H9 (cell line): ENCODE measurements at regions not wholly inside any gene's neighbourhood (a gene's known extent, or its start where the extent isn't known, plus 50 kb on each side); places are given as distances from the start of the nearest gene placed in this dataset.
"Not testable (repeated sequence)": the region's sequence is repeated elsewhere in the genome, so short reads cannot be mapped to it uniquely, and the experiment has no call there.

Experiments used
- DNase-seq: peaks from one replicate; pipeline ENCODE4 v3.0.0-alpha.2; 2017
- H2AFZ ChIP-seq: one replicate; pipeline ENCODE4 v1.6.1; 2013; ENCODE audit warnings: mild to moderate bottlenecking, low read length, control low read depth, moderate library complexity
- H2AK5ac ChIP-seq: 2 replicates; pipeline ENCODE4 v1.6.1; 2013; ENCODE audit warnings: low read length, control low read depth, mixed read lengths; ENCODE audit not compliant: insufficient read length
- H2BK120ac ChIP-seq: one replicate; pipeline ENCODE4 v1.6.1; 2013; ENCODE audit warnings: low read depth, mild to moderate bottlenecking, low read length, control low read depth, inconsistent platforms; ENCODE audit not compliant: poor library complexity, severe bottlenecking
- H2BK12ac ChIP-seq: 2 replicates; pipeline ENCODE4 v1.6.1; 2013; ENCODE audit warnings: low read length, control low read depth, mixed read lengths, low read depth; ENCODE audit not compliant: insufficient read length
- H2BK15ac ChIP-seq: 2 replicates; pipeline ENCODE4 v1.6.1; 2013; ENCODE audit warnings: low read depth, low read length, control low read depth
- H2BK20ac ChIP-seq: one replicate; pipeline ENCODE4 v1.6.1; 2013; ENCODE audit warnings: low read depth, mild to moderate bottlenecking, low read length, control low read depth, inconsistent platforms; ENCODE audit not compliant: poor library complexity, severe bottlenecking
- H2BK5ac ChIP-seq: 2 replicates; pipeline ENCODE4 v1.6.1; 2013; ENCODE audit warnings: low read length, control low read depth, mixed read lengths; ENCODE audit not compliant: insufficient read length
- H3K14ac ChIP-seq: 2 replicates; pipeline ENCODE4 v1.6.1; 2013; ENCODE audit warnings: low read length, control low read depth; ENCODE audit not compliant: insufficient read depth
- H3K18ac ChIP-seq: 2 replicates; pipeline ENCODE4 v1.6.1; 2013; ENCODE audit warnings: low read depth, mild to moderate bottlenecking, mixed read lengths, low read length, control low read depth; ENCODE audit not compliant: insufficient read length
- H3K23ac ChIP-seq: 2 replicates; pipeline ENCODE4 v1.6.1; 2013; ENCODE audit warnings: low read length, control low read depth, mixed read lengths, low read depth; ENCODE audit not compliant: insufficient read length
- H3K23me2 ChIP-seq: 2 replicates; pipeline ENCODE4 v1.6.1; 2013; ENCODE audit warnings: low read depth, mild to moderate bottlenecking, mixed read lengths, low read length, control low read depth; ENCODE audit not compliant: insufficient read length, poor library complexity, severe bottlenecking
- H3K27ac ChIP-seq: 2 replicates; pipeline ENCODE4 v1.5.1; 2013; ENCODE audit warnings: low read length, control low read depth, mixed read lengths, low read depth; ENCODE audit not compliant: insufficient read length
- H3K27me3 ChIP-seq: 2 replicates; pipeline ENCODE4 v1.6.1; 2013; ENCODE audit warnings: low read length, control low read depth, inconsistent platforms; ENCODE audit not compliant: insufficient read depth
- H3K4ac ChIP-seq: 2 replicates; pipeline ENCODE4 v1.6.1; 2013; ENCODE audit warnings: low read depth, mild to moderate bottlenecking, control low read depth, inconsistent platforms, low read length, moderate library complexity
- H3K4me1 ChIP-seq: 2 replicates; pipeline ENCODE4 v1.6.1; 2013; ENCODE audit warnings: low read length, control low read depth, inconsistent platforms; ENCODE audit not compliant: insufficient read depth
- H3K4me2 ChIP-seq: 2 replicates; pipeline ENCODE4 v1.6.1; 2013; ENCODE audit warnings: low read length, control low read depth, mixed read lengths; ENCODE audit not compliant: insufficient read length, insufficient read depth
- H3K56ac ChIP-seq: 2 replicates; pipeline ENCODE4 v1.6.1; 2013; ENCODE audit warnings: low read depth, mild to moderate bottlenecking, mixed read lengths, low read length, control low read depth; ENCODE audit not compliant: insufficient read length
- H3K79me1 ChIP-seq: 2 replicates; pipeline ENCODE4 v1.6.1; 2013; ENCODE audit warnings: low read depth, mild to moderate bottlenecking, moderate library complexity, low read length, control low read depth, inconsistent platforms; ENCODE audit not compliant: insufficient read depth, poor library complexity, severe bottlenecking
- H3K79me2 ChIP-seq: 2 replicates; pipeline ENCODE4 v1.6.1; 2013; ENCODE audit warnings: low read length, control low read depth, inconsistent platforms; ENCODE audit not compliant: insufficient read depth
- H3K9ac ChIP-seq: 2 replicates; pipeline ENCODE4 v1.6.1; 2013; ENCODE audit warnings: low read length, control low read depth, mixed read lengths; ENCODE audit not compliant: insufficient read length; ENCODE audit errors: extremely low read depth
- H3K9me3 ChIP-seq: one replicate; pipeline ENCODE4 v1.6.1; 2013; ENCODE audit warnings: low read depth, low read length, inconsistent platforms; ENCODE audit not compliant: control insufficient read depth
- H3T11ph ChIP-seq: one replicate; pipeline ENCODE4 v1.6.1; 2013; ENCODE audit warnings: mild to moderate bottlenecking, low read length, control low read depth, inconsistent platforms
- H4K20me1 ChIP-seq: one replicate; pipeline ENCODE4 v1.6.1; 2013; ENCODE audit not compliant: control insufficient read depth, insufficient read length, insufficient read depth
- H4K5ac ChIP-seq: 2 replicates; pipeline ENCODE4 v1.6.1; 2013; ENCODE audit warnings: low read depth, mild to moderate bottlenecking, mixed read lengths, low read length, control low read depth; ENCODE audit not compliant: insufficient read length
- H4K8ac ChIP-seq: replicated peaks from 2 replicates; pipeline ENCODE4 v1.6.1; 2013; ENCODE audit warnings: low read length, control low read depth, mixed read lengths, low read depth; ENCODE audit not compliant: insufficient read length
- H4K91ac ChIP-seq: 2 replicates; pipeline ENCODE4 v1.6.1; 2013; ENCODE audit warnings: low read depth, mild to moderate bottlenecking, moderate library complexity, mixed read lengths, low read length, control low read depth; ENCODE audit not compliant: insufficient read length
- H3K27ac Mint-ChIP-seq, 3 experiments: 2 replicates in 2 of 3; 3 replicates in 1 of 3; pipeline ENCODE4 v1.8.0; 2020 to 2021; ENCODE audit warnings: mixed read lengths in 3 of 3, mild to moderate bottlenecking in 1 of 3, moderate library complexity in 1 of 3
- H3K27me3 Mint-ChIP-seq: 2 replicates; pipeline ENCODE4 v1.8.0; 2021; ENCODE audit warnings: low read depth, mild to moderate bottlenecking, moderate library complexity, mixed read lengths
- H3K36me3 Mint-ChIP-seq, 3 experiments: 2 replicates in 2 of 3; 3 replicates in 1 of 3; pipeline ENCODE4 v1.8.0; 2020 to 2021; ENCODE audit warnings: low read depth in 3 of 3, mixed read lengths in 3 of 3; ENCODE audit not compliant: insufficient read depth in 1 of 3
- H3K4me1 Mint-ChIP-seq, 2 experiments: 2 replicates each; pipeline ENCODE4 v1.8.0; 2020; ENCODE audit warnings: mixed read lengths in 2 of 2
- H3K4me3 Mint-ChIP-seq, 2 experiments: 2 replicates in 1 of 2; 3 replicates in 1 of 2; pipeline ENCODE4 v1.8.0; 2020 to 2021; ENCODE audit warnings: mild to moderate bottlenecking in 2 of 2, mixed read lengths in 2 of 2, moderate library complexity in 1 of 2
- H3K9me3 Mint-ChIP-seq, 2 experiments: 2 replicates in 1 of 2; 3 replicates in 1 of 2; pipeline ENCODE4 v1.8.0; 2020; ENCODE audit warnings: mild to moderate bottlenecking in 2 of 2, mixed read lengths in 2 of 2, moderate library complexity in 1 of 2
- WGBS: extraction: QIAGEN DNeasy Blood & Tissue Kit; methylation state at CpG from one replicate; pipeline ENCODE4 v1.1.7; 2013; ENCODE audit warnings: missing lambda C conversion rate, low lambda C conversion rate, mixed read lengths; ENCODE audit not compliant: insufficient read length; ENCODE audit errors: extremely low coverage; 5-methylcytosine and 5-hydroxymethylcytosine counted together
- TF ChIP-seq, protein P1 (sequence below): fragments of 200-600 bp; sonication (generic); conservative IDR thresholded peaks from 3 replicates; pipeline ENCODE4 v1.8.0; 2021; ENCODE audit warnings: antibody characterized with exemption, mild to moderate bottlenecking

DNA sequence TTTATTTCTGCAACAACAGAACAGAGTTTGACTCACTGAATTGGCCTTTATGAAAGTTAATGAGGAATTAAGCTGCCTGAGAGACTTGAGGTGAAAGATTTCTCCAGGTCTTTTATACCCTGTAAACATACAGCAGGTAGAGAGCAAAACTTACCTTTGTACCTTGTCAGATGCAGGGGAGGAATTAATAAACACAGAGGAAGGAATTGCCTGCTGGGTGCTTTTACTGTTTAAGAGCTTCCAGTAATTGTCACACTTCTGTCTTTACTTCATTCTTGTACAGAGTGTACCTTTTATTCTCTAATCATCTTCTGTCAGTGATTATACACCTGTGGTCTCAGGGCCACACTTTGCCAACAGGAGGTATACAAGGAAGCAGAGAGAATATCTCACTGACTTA is 94.0 kb upstream of the GRIN3A start:
- Mint-ChIP-seq H3K4me3 (no peak overlapping the region), H3K9me3 (peaks cover 0 to 2% of the 10 kb centered on the region in 2 experiments; a peak in 1 of 5 replicates), H3K27me3 (no peaks in the 10 kb centered on the region; the same call in 1 of the 2 replicates), H3K36me3 (no peaks in the 10 kb centered on the region), H3K27ac (no peak overlapping the region), H3K4me1 (no peaks in the 10 kb centered on the region)
- Histone ChIP-seq H3K9ac (no peak overlapping the region), H2BK15ac (no peak overlapping the region), H2AK5ac (no peak overlapping the region), H3K9me3 (no peaks in the 10 kb centered on the region), H3K23me2 (no peaks in the 10 kb centered on the region), H4K20me1 (no peaks in the 10 kb centered on the region), H2BK20ac (no peak overlapping the region), H4K5ac (no peak overlapping the region), H3K56ac (no peak overlapping the region), H3K4me1 (no peaks in the 10 kb centered on the region), H3T11ph (no peak overlapping the region), H4K8ac (no peak overlapping the region), H3K4me2 (no peak overlapping the region), H4K91ac (no peak overlapping the region), H3K79me1 (no peaks in the 10 kb centered on the region), H3K4ac (no peak overlapping the region), H3K18ac (no peak overlapping the region), H2BK12ac (no peak overlapping the region), H3K23ac (no peak overlapping the region), H2AFZ (no peak overlapping the region), H3K14ac (no peak overlapping the region), H3K27me3 (no peaks in the 10 kb centered on the region), H3K79me2 (no peaks in the 10 kb centered on the region), H2BK5ac (no peak overlapping the region), H2BK120ac (no peak overlapping the region), H3K27ac (no peak overlapping the region)
- no peak for DNase-seq
- TF ChIP-seq, protein P1, sequence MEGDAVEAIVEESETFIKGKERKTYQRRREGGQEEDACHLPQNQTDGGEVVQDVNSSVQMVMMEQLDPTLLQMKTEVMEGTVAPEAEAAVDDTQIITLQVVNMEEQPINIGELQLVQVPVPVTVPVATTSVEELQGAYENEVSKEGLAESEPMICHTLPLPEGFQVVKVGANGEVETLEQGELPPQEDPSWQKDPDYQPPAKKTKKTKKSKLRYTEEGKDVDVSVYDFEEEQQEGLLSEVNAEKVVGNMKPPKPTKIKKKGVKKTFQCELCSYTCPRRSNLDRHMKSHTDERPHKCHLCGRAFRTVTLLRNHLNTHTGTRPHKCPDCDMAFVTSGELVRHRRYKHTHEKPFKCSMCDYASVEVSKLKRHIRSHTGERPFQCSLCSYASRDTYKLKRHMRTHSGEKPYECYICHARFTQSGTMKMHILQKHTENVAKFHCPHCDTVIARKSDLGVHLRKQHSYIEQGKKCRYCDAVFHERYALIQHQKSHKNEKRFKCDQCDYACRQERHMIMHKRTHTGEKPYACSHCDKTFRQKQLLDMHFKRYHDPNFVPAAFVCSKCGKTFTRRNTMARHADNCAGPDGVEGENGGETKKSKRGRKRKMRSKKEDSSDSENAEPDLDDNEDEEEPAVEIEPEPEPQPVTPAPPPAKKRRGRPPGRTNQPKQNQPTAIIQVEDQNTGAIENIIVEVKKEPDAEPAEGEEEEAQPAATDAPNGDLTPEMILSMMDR = no peak

DNA sequence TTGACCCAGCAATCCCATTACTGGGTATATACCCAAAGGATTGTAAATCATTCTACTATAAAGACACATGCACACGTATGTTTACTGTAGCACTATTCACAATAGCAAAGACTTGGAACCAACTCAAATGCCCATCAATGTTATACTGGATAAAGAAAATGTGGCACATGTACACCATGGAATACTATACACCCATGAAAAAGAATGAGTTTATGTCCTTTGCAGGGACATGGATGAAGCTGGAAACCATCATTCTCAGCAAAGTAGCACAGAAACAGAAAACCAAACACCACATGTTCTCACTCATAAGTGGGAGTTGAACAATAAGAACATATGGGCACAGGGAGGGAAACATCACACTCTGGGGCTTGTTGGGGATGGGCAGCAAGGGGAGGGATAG is 83.0 kb upstream of the GRIN3A start:
- H3K4me2 ChIP-seq, H4K91ac ChIP-seq, H3K27ac Mint-ChIP-seq, H4K8ac ChIP-seq, H4K5ac ChIP-seq, H3K4me1 ChIP-seq, H3K18ac ChIP-seq, H3K27me3 Mint-ChIP-seq, H3K14ac ChIP-seq, DNase-seq, H3K27ac ChIP-seq, H3K4me3 Mint-ChIP-seq, H2BK12ac ChIP-seq, H3K23ac ChIP-seq, H2BK20ac ChIP-seq, H3K27me3 ChIP-seq, H3T11ph ChIP-seq, H3K9me3 ChIP-seq, H2AK5ac ChIP-seq, H2BK5ac ChIP-seq, H3K23me2 ChIP-seq, H3K79me1 ChIP-seq, H3K4ac ChIP-seq, H2BK120ac ChIP-seq, H3K79me2 ChIP-seq, H4K20me1 ChIP-seq, H3K9ac ChIP-seq, H2AFZ ChIP-seq, H2BK15ac ChIP-seq, H3K36me3 Mint-ChIP-seq, H3K4me1 Mint-ChIP-seq, H3K56ac ChIP-seq: not testable (repeated sequence)
- WGBS = no CpG with 5 or more reads among the region's 1 CpG
- peaks cover 12 to 13% of the 10 kb centered on the region in 2 experiments; a peak in 4 of 5 replicates for H3K9me3 Mint-ChIP-seq
